ENCODE measurements at regions not wholly inside any gene's neighbourhood (a gene's known extent, or its start where the extent isn't known, plus 50 kb on each side); places are given as distances from the start of the nearest gene placed in this dataset.

GRCh38 chr9:118104363-118104762 lies 400.2 kb downstream of the TLR4 start:
- Histone ChIP-seq H3K4me3 (ENCODE audit: low read length in 3 of 3) (no peak overlapping the region), H3K4me1 (ENCODE audit: control insufficient read depth in 2 of 3, insufficient read depth in 2 of 3, low read depth in 1 of 3, low read length in 3 of 3) (no peaks in the 10 kb centered on the region), H3K9ac (ENCODE audit: low read length in 3 of 3) (no peak overlapping the region), H3K27ac (ENCODE audit: low read depth in 2 of 2, low read length in 2 of 2) (no peak overlapping the region), H3K27me3 (ENCODE audit: control insufficient read depth, insufficient read depth, low read length) (no peaks in the 10 kb centered on the region), H3K9me3 (ENCODE audit: control insufficient read depth in 2 of 3, insufficient read depth in 1 of 3, low read length in 3 of 3) (no peaks in the 10 kb centered on the region), H3K36me3 (ENCODE audit: control insufficient read depth in 2 of 3, insufficient read depth in 3 of 3, low read length in 3 of 3) (no peaks in the 10 kb centered on the region)
- intact Hi-C loops (cut with DNase I), result no loop called here
- FAIRE-seq (no peak), DNase-seq (no peak)
- TF ChIP-seq CTCF (IDR thresholded peaks at IDR 0.05; ENCODE audit: borderline replicate concordance, extremely low read depth, insufficient read depth), result no peak

GRCh38 chr9:118108971-118109370 lies 404.8 kb downstream of the TLR4 start:
- Histone ChIP-seq H3K9ac (ENCODE audit: low read length in 3 of 3) (no peak overlapping the region), H3K9me3 (ENCODE audit: control insufficient read depth in 2 of 3, insufficient read depth in 1 of 3, low read length in 3 of 3) (no peaks in the 10 kb centered on the region), H3K4me1 (ENCODE audit: control insufficient read depth in 2 of 3, insufficient read depth in 2 of 3, low read depth in 1 of 3, low read length in 3 of 3) (no peaks in the 10 kb centered on the region), H3K27ac (ENCODE audit: low read depth in 2 of 2, low read length in 2 of 2) (no peak overlapping the region), H3K36me3 (ENCODE audit: control insufficient read depth in 2 of 3, insufficient read depth in 3 of 3, low read length in 3 of 3) (no peaks in the 10 kb centered on the region), H3K4me3 (ENCODE audit: low read length in 3 of 3) (no peak overlapping the region), H3K27me3 (ENCODE audit: control insufficient read depth, insufficient read depth, low read length) (no peaks in the 10 kb centered on the region)
- FAIRE-seq (no peak), DNase-seq (no peak)
- intact Hi-C loops (cut with DNase I), result no loop called here
- no peak for TF ChIP-seq CTCF (IDR thresholded peaks at IDR 0.05; ENCODE audit: borderline replicate concordance, extremely low read depth, insufficient read depth)

- Histone ChIP-seq H3K27me3 (ENCODE audit: control insufficient read depth, insufficient read depth, low read length) (no peaks in the 10 kb centered on the region), H3K4me3 (ENCODE audit: low read length in 3 of 3) (no peak overlapping the region), H3K27ac (ENCODE audit: low read depth in 2 of 2, low read length in 2 of 2) (no peak overlapping the region), H3K4me1 (ENCODE audit: control insufficient read depth in 2 of 3, insufficient read depth in 2 of 3, low read depth in 1 of 3, low read length in 3 of 3) (no peaks in the 10 kb centered on the region), H3K9ac (ENCODE audit: low read length in 3 of 3) (no peak overlapping the region), H3K9me3 (ENCODE audit: control insufficient read depth in 2 of 3, insufficient read depth in 1 of 3, low read length in 3 of 3) (no peaks in the 10 kb centered on the region), H3K36me3 (ENCODE audit: control insufficient read depth in 2 of 3, insufficient read depth in 3 of 3, low read length in 3 of 3) (no peaks in the 10 kb centered on the region)
- DNase-seq (no peak), FAIRE-seq (no peak)
- intact Hi-C loops (cut with DNase I), result no loop called here
- no peak for TF ChIP-seq CTCF (IDR thresholded peaks at IDR 0.05; ENCODE audit: borderline replicate concordance, extremely low read depth, insufficient read depth)
Measured at GRCh38 chr9:118109542-118109941, 405.3 kb downstream of the TLR4 start.

GRCh38 chr9:118121361-118121760 lies 417.2 kb downstream of the TLR4 start:
- H3K27ac ChIP-seq (ENCODE audit: low read depth in 2 of 2, low read length in 2 of 2), result no peak overlapping the region
- H3K9me3 ChIP-seq (ENCODE audit: control insufficient read depth in 2 of 3, insufficient read depth in 1 of 3, low read length in 3 of 3), result no peaks in the 10 kb centered on the region
- no peak for TF ChIP-seq CTCF (IDR thresholded peaks at IDR 0.05; ENCODE audit: borderline replicate concordance, extremely low read depth, insufficient read depth)
- DNase-seq (peak in 1 of 5 donors; percentile 9), FAIRE-seq (no peak)
- H3K36me3 ChIP-seq (ENCODE audit: control insufficient read depth in 2 of 3, insufficient read depth in 3 of 3, low read length in 3 of 3), result no peaks in the 10 kb centered on the region
- intact Hi-C loops (cut with DNase I), result no loop called here
- H3K4me1 ChIP-seq (ENCODE audit: control insufficient read depth in 2 of 3, insufficient read depth in 2 of 3, low read depth in 1 of 3, low read length in 3 of 3), result no peaks in the 10 kb centered on the region
- H3K9ac ChIP-seq (ENCODE audit: low read length in 3 of 3), result no peak overlapping the region
- no peak overlapping the region for H3K4me3 ChIP-seq (ENCODE audit: low read length in 3 of 3)
- no peaks in the 10 kb centered on the region for H3K27me3 ChIP-seq (ENCODE audit: control insufficient read depth, insufficient read depth, low read length)
